DND-41 (cell line): ENCODE measurements at regions not wholly inside any gene's neighbourhood (a gene's known extent, or its start where the extent isn't known, plus 50 kb on each side); places are given as distances from the start of the nearest gene placed in this dataset.

ENCODE experiments used
- ATAC-seq: fragments of 200-7000 bp; cut with Tn5 transposase; 3 replicates; pipeline ENCODE4 v1.9.1; 2021; ENCODE audit warnings: low read depth; ENCODE audit not compliant: insufficient read depth
- DNase-seq: peaks from one replicate; pipeline ENCODE4 v3.0.0-alpha.2; 2020
- H2AFZ ChIP-seq: 2 replicates; pipeline ENCODE4 v1.6.0; 2012; ENCODE audit warnings: low read depth, low read length
- H3K27ac ChIP-seq: 2 replicates; pipeline ENCODE4 v1.5.1; 2012; ENCODE audit warnings: low read length, inconsistent platforms
- H3K27me3 ChIP-seq: fragments of 200-600 bp; sonication (generic); 2 replicates; pipeline ENCODE4 v1.6.0; 2012; ENCODE audit warnings: low read length, mild to moderate bottlenecking, inconsistent platforms; ENCODE audit not compliant: insufficient read depth, poor library complexity
- H3K36me3 ChIP-seq: 2 replicates; pipeline ENCODE4 v1.5.1; 2012; ENCODE audit warnings: low read length, inconsistent platforms; ENCODE audit not compliant: insufficient read depth
- H3K4me1 ChIP-seq: 2 replicates; pipeline ENCODE4 v1.5.1; 2012; ENCODE audit warnings: mild to moderate bottlenecking, low read length; ENCODE audit not compliant: insufficient read depth
- H3K4me2 ChIP-seq: 2 replicates; pipeline ENCODE4 v1.6.0; 2012; ENCODE audit warnings: mild to moderate bottlenecking, moderate library complexity, low read length, inconsistent platforms; ENCODE audit not compliant: insufficient read depth
- H3K4me3 ChIP-seq, 2 experiments: fragments of 200-600 bp in 1 of 2; shearing (Covaris generic) in 1 of 2; 2 replicates each; pipeline ENCODE4 v1.5.1; 2012 to 2016; ENCODE audit warnings: inconsistent platforms in 2 of 2, low read length in 2 of 2, mild to moderate bottlenecking in 2 of 2, low read depth in 1 of 2, moderate library complexity in 1 of 2
- H3K79me2 ChIP-seq: 2 replicates; pipeline ENCODE4 v1.6.0; 2012; ENCODE audit warnings: low read length, inconsistent platforms; ENCODE audit not compliant: insufficient read depth
- H3K9ac ChIP-seq: 2 replicates; pipeline ENCODE4 v1.6.0; 2012; ENCODE audit warnings: low read depth, mild to moderate bottlenecking, inconsistent platforms, low read length, moderate library complexity
- H3K9me3 ChIP-seq: 2 replicates; pipeline ENCODE4 v1.5.1; 2012; ENCODE audit warnings: low read length, moderate library complexity, mild to moderate bottlenecking, inconsistent platforms; ENCODE audit not compliant: insufficient read depth, severe bottlenecking
- H4K20me1 ChIP-seq: 2 replicates; pipeline ENCODE4 v1.6.0; 2012; ENCODE audit warnings: low read length; ENCODE audit not compliant: insufficient read depth
- EZH2 ChIP-seq: IDR thresholded peaks from 3 replicates; pipeline ENCODE4 v1.6.1; 2012; ENCODE audit warnings: borderline replicate concordance, low read depth, mild to moderate bottlenecking, moderate library complexity, low read length, inconsistent platforms; ENCODE audit not compliant: severe bottlenecking
- TF ChIP-seq, protein P1 (sequence below): IDR thresholded peaks from 2 replicates; pipeline ENCODE4 v1.5.1; 2012; ENCODE audit warnings: borderline replicate concordance, low read length, moderate library complexity, mild to moderate bottlenecking; ENCODE audit not compliant: poor library complexity, severe bottlenecking; ENCODE audit errors: extremely low read depth

DNA sequence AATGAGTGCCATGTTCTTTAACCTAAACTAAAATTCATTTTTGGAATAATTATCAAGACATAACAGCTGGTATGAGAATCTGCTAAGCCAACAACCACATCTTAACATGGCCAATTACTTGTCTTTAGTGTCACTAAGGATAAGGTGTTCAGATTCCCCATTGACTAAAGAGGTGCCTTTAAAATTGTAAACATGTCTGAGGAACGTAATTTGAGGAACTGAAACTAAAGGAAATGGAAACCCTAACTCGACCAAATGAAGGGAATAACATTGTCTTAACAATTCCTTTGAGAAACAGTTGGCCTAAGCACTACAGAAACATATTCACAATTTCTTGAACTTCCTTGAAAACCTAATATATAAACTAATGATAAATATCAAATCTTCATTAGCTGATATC is 355.4 kb upstream of the GULP1 start:
- no peak for ATAC-seq
- no peaks in the 10 kb centered on the region for H3K4me1 ChIP-seq
- no peaks in the 10 kb centered on the region for H3K9me3 ChIP-seq
- H4K20me1 ChIP-seq: no peaks in the 10 kb centered on the region
- no peaks in the 10 kb centered on the region for H3K36me3 ChIP-seq
- no peak for TF ChIP-seq EZH2
- TF ChIP-seq, protein P1, sequence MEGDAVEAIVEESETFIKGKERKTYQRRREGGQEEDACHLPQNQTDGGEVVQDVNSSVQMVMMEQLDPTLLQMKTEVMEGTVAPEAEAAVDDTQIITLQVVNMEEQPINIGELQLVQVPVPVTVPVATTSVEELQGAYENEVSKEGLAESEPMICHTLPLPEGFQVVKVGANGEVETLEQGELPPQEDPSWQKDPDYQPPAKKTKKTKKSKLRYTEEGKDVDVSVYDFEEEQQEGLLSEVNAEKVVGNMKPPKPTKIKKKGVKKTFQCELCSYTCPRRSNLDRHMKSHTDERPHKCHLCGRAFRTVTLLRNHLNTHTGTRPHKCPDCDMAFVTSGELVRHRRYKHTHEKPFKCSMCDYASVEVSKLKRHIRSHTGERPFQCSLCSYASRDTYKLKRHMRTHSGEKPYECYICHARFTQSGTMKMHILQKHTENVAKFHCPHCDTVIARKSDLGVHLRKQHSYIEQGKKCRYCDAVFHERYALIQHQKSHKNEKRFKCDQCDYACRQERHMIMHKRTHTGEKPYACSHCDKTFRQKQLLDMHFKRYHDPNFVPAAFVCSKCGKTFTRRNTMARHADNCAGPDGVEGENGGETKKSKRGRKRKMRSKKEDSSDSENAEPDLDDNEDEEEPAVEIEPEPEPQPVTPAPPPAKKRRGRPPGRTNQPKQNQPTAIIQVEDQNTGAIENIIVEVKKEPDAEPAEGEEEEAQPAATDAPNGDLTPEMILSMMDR: no peak
- no peak overlapping the region for H3K4me2 ChIP-seq
- no peaks in the 10 kb centered on the region for H3K79me2 ChIP-seq
- H2AFZ ChIP-seq: no peak overlapping the region
- H3K4me3 ChIP-seq: no peak overlapping the region
- no peak overlapping the region for H3K9ac ChIP-seq
- no peak for DNase-seq
- no peak overlapping the region for H3K27ac ChIP-seq
- no peaks in the 10 kb centered on the region for H3K27me3 ChIP-seq

DNA sequence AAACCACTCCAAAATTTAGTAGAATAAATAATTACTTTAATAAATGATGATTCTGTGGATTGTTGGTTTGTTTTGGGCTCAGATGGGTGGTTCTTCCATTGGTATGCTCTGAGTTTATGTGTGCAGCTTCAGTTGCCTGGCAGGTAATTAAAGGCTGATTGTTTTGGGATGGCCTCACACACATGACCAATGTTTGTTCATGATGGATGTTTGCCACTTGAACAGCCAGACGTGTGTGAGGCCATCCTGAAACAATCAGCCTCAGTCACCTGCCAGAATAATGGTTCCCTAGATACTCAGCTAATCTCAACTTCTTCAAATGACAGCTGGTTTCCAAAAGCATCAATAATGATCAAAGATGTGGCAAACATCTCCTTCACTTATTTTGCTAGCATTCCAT is 352.5 kb upstream of the GULP1 start:
- Histone ChIP-seq H3K27ac (no peak overlapping the region), H3K4me1 (no peaks in the 10 kb centered on the region), H2AFZ (no peak overlapping the region), H3K27me3 (no peaks in the 10 kb centered on the region), H3K4me2 (no peak overlapping the region), H3K9ac (no peak overlapping the region), H3K36me3 (no peaks in the 10 kb centered on the region), H3K4me3 (no peak overlapping the region), H3K9me3 (no peaks in the 10 kb centered on the region), H4K20me1 (no peaks in the 10 kb centered on the region), H3K79me2 (no peaks in the 10 kb centered on the region)
- no peak for DNase-seq
- no peak for TF ChIP-seq EZH2
- TF ChIP-seq, protein P1: no peak
- no peak for ATAC-seq

- TF ChIP-seq EZH2: no peak
- TF ChIP-seq, protein P1: no peak
These were observed 348.8 kb upstream of the GULP1 start for GRCh38 chr2:187942876-187943275.

More at GRCh38 chr2:187942876-187943275, 348.8 kb upstream of the GULP1 start:
- ATAC-seq (no peak), DNase-seq (no peak)
- H3K4me2 ChIP-seq: no peak overlapping the region
- no peak overlapping the region for H3K4me3 ChIP-seq
- no peak overlapping the region for H3K27ac ChIP-seq
- H3K79me2 ChIP-seq: no peaks in the 10 kb centered on the region
- H3K9ac ChIP-seq: no peak overlapping the region
- no peaks in the 10 kb centered on the region for H4K20me1 ChIP-seq
- no peaks in the 10 kb centered on the region for H3K36me3 ChIP-seq
- no peaks in the 10 kb centered on the region for H3K4me1 ChIP-seq
- no peaks in the 10 kb centered on the region for H3K27me3 ChIP-seq
- no peaks in the 10 kb centered on the region for H3K9me3 ChIP-seq
- no peak overlapping the region for H2AFZ ChIP-seq
